ENCODE measurements at regions not wholly inside any gene's neighbourhood (a gene's known extent, or its start where the extent isn't known, plus 50 kb on each side); places are given as distances from the start of the nearest gene placed in this dataset.
"Not testable (repeated sequence)": the region's sequence is repeated elsewhere in the genome, so short reads cannot be mapped to it uniquely, and the experiment has no call there.

DNA sequence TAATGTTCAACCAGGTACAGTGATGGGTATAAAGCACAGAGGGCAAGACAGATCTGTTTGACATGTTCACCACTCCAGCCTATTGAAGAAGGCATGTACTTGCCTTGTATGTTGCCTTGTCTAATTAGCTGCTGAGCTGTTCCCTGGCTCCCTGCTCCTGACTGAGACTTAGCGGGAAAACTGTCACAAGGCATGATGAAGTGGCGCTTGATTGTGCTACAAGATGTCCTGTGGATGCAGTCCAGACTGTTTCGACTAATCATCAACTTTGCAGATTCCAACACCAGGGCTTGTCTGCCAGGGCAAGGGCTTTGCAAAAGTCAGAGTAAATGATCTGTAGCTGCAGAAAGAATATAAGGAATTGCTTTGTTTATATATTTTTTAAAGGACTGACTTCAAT is 136.2 kb upstream of the NRBF2 start:
- no peak for DNase-seq

DNA sequence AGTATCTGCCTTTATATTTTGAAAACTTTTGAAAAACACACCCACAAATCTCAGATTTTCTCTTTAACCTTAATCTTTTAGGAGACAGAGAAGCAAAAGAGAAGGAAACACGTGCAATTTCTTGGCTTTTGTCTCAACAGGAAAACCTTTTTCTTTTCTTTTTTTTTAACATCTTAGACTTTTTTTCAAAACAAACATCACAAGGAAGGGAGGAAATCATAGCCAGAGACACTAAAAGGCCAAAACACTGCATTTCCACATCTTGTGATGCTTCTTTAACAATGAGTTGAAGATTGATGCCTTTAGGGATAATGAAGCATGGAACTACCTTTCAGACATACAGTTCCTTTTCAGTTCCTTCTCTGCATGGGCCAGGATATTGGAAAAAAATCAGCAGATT is 136.6 kb upstream of the NRBF2 start:
- DNase-seq: no peak

DNA sequence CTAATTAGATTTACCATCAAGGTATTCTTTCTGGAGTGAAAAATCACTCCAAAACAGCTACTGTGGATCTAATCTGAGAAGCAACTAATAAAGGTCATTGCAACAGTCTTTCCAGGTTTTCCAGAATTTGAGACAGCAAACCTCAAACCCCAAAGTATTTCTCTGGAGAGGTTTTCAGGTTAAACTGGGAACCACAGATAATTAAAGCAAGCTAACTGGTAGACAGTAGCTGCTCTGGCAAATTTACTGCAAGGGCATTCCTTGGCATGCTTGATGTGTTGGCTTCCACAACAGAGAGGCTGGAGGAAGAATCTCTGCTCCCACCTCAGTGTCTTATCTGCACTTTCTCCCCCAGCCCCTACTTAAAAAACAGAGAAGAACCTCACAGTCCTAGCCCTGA is 140.0 kb upstream of the NRBF2 start:
- DNase-seq: no peak

DNA sequence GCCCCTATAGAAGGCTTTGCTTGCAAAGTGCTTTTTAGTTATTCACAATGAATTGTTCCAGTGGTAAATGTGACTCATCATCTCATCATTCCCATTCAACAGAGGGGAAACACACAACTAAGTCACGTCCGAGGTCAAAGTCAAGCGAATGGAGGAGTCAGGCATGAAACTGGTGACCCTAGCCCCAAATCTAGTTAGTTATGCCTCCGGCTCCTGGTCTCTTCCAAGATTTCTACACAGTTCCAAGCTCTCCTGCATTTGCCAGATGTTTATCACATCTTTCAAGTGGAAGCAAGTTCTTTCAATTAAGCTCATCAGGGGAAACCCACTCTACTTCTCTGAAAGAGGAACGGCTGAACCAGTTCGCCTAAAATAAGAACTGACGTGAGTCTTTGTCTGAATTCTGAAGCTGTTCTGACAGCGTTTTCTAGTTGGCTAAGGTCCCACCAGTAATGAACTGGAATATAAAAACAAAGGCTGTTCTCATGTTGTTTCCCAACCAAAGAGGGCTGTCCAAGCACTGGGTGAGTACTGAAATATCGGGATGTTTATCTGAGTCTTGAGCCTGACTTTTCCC is 140.9 kb upstream of the NRBF2 start:
- no peak for DNase-seq

DNA sequence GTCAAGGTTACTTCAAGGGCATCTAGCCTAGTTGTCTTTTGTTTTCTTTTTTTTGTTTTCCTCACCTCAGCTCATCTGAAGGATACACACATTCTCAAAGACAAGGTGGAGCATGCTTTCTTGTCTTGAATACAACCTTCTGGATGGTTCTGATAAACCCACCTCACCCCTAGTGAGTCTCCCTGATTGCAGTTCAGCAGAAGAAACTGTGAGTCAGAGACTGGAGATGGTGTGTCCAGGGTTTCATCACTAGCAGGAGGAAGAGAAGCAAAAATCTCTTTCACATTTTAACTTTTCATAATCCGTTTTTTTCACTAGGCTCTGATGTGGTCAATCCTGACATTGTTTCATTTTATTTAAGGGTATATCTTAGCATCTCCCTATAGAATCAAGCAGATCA is 143.0 kb upstream of the NRBF2 start:
- no peak for DNase-seq

DNA sequence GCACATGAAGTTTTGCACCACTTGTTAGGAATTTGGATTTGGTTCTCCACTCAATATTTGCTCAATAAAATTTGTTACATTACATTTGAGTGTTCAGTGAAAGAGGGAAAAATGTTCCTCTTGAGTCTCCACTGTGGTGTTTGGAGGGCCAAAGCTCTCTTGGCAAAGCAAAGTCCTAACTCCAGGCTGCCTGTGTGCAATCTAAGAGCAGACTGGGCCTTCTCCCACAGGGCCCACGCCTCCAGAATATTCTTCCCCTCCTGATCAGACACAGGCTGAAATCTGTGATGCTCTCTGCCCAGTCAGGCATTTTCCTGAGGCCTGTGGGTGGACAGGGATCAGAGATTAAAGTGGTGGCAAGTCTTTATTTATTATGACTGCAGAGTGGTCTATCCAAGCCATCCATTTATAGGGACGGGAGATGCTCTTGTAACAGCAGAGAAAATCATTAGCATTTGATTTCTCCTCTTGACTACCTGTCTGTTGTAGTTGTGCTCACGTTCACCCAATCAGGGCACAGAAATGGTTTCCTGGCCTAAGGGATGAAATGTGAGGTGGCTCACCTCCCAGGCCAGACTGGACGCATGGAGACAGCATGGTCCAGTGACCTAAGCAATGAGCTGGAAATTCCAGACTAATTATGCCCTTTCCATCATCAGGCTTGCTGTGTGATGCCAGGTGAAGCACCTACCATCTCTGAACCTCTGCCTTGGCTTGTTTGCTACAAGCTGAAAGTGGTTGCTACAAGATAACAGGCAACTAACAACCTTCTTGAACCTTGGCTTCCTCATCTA is 147.1 kb upstream of the NRBF2 start:
- no peak for DNase-seq

DNA sequence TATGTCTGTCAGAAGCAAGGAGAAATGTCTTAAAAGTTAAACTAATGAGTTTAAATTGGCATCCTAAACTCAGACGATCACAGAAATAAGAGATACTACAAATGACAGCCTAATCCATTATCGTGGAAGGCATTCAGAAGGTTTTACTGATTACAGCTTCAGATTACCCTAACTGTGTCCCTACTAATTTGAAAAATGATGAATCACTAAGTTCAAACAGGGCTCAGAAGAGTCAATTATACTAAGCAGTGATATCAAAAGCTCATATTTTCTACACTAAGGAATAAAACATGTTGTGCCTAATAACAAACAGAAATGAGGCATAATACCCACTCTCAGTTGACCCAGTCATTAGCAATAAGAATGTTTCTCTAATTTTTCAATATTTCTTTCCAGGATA is 152.0 kb upstream of the NRBF2 start:
- no peak for DNase-seq

DNA sequence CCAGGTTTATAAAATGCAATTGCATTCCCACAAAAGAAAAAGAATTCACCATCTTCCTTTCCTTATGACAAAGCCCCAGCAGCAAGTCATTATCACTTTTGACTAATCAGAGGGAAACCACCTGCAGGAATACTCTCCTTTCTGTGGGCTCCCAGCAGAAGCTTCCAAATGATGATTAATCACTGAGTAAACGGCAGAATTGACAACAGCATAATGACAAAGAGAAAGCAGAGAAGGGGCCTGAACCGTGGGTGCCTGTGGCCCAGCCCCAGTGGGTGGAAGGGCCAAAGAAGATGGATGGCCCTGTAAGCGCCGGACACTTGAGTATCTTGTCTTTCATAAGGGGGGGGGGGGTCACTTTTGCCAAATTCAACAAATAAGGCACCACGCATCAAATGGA is 152.4 kb upstream of the NRBF2 start:
- peak in 1 of 2 experiments; percentile 13 for DNase-seq

DNA sequence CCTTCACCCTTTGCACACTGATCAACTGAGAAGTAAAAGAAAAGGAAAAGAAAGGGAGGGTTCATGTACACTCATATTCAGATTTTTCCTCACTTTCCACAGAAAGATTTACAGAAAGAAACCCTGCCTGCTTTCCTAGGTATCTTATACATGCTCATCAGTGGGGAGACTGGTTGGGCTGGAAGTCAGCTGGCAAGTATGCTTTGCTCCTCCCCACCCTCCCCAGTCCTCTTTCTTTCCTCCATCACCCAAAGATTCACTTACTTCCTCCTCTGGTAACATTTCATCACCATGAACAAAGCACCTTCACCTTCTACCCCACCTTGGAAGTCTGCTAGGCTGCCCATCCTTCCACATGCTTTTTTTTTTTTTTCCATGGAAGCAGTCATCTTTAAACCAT is 153.2 kb upstream of the NRBF2 start:
- no peak for DNase-seq

DNA sequence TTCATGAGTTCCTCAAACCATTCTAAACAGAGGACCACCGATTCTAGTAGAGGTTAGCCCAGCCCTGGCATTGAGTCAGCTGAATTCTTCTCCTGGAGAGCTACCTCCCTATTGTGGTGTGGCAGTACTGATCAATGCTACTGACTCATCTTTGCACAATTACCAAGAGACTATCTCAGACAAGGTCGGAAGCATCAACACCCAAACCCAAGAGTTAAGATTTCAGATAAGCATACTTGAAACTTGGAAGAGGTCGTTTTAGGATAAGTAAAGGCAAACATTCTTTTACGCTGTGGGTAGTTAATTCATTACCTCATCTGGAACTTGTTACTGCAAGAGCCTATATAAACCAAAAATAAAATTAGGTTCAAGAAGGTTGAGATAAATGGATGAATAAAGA is 154.6 kb upstream of the NRBF2 start:
- no peak for DNase-seq

DNA sequence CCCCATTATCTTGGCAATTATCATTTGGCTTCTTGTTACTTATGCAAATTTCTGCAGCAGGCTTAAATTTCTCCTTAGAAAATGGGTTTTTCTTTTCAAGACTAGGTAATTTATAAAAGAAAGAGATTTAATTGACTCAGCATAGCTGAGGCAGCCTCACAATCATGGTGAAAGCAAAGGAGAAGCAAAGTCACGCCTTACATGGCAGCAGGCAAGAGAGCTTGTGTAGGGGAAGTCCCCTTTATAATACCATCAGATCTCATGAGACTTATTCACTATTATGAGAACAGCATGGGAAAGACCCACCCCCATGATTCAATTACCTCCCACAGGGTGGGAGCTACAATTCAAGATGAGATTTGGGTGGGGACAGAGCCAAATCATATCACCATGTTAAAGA is 158.3 kb upstream of the NRBF2 start:
- DNase-seq: not testable (repeated sequence)

DNA sequence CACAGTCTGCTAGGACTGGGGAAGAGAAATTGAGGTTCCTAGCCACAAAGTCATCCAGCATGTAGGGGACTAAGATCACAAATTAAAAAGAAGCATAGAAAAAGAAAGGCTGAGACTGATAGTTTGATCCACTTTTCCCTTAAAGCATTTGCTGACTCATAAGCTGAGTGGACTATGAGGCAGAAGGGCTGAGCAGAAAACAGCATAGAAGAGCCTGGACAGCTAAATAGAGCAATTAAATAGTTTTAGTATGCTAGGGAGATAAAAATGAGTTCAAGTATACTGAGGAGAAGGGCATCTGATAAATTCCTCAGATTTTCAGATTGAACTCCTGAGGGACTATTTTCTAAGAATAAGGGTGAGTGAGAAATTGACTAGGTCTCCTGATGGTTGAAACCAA is 155.9 kb upstream of the EGR2 start:
- no peak for DNase-seq

DNA sequence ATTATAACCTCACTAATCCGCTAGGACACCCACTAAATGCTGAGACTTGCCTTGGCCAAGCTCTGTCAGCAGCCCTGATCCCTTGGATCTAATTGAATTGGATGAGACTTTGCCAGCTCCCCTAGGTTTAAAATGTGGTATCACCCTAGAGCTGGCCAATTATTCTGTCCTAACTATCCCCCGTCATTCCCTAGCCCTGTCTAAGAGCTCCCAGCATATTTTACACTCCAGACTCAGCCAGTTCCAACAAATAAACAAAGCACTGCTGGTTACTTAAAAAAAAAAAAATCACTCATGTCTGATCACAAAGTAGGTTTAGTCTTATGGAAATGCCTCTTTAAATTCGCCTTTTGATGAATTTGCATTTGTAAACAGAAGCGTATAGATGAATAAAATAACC is 147.9 kb upstream of the EGR2 start:
- no peak for DNase-seq

DNA sequence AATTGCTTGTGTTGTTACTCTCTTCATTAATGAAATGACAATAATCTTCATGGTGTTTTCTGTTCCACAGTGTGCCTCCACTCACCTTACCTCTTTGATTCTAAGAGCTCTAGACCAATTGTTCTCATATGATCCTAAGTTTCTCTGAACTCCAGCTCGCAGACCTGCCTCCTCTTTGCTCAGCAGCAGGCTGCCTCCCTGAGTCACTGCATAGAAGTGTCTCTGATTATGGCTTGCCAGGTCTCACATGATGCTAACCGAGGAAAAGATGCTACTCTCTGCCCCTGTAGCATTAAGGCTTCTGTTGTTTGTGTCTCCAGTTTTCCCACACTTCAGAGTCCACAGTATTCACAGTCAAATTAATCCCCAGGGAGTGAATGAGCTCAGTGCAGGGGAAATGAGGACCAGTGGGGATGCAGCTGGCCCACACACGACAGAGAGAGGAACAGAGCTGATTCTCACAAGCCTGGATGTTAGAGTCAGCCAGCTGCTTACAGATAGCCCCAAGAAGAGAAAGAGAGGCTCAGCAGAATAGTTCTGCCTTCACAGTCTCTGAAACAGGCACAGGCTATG is 145.9 kb upstream of the EGR2 start:
- no peak for DNase-seq

DNA sequence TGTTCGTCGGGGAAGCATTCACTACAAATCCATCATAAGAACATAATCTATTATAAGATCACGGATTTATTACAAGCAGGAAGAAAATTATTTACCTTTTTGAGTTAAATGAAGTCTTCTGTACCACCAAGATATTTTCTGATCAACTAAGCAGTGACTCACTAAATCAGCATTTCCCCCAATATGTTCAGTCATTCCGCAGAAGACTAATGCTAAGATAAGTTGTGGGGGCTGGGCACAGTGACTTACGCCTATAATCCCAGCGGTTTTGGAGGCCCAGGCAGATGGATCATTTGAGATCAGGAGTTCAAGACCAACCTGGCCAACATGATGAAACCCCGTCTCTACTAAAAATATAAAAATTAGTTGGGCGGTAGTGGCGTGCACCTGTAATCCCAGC is 144.2 kb upstream of the EGR2 start:
- no peak for DNase-seq

DNA sequence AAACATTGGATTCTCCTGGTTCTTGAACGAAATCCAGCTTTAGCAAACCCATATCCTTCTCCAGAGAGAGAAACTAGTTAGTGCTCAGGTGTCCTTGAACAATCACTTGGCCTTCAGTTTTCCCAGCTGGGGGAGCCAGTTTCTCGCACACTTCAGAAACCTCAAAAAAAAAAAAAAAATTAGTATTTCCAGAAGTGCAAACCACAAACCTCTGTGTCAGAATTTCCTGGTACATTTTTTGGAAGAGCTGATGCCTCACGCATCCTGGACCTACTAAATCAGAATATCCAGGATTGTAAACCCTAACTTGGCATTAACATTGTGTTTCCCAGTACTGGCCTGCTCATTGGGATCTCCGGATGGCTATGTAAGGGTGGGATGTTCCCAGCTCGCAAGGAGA is 143.4 kb upstream of the EGR2 start:
- DNase-seq: no peak

DNA sequence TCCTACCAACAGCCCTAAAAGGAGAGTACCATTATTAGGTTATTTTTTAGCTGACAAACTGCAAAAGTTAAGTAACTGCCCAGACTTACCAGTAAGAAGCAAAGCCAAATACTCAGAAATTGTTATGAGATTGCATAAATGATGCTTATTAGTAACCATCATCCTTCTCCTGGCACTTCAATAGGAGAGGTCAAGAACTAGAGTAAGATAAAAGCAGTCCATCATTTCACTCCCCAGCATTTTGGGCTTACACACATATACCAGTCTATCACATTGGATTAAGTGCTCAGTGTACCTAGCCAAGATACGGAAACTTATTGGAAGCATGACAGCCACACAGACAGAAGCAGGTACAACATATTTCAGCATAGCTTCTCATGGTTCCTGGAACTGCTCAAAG is 142.8 kb upstream of the EGR2 start:
- no peak for DNase-seq

DNA sequence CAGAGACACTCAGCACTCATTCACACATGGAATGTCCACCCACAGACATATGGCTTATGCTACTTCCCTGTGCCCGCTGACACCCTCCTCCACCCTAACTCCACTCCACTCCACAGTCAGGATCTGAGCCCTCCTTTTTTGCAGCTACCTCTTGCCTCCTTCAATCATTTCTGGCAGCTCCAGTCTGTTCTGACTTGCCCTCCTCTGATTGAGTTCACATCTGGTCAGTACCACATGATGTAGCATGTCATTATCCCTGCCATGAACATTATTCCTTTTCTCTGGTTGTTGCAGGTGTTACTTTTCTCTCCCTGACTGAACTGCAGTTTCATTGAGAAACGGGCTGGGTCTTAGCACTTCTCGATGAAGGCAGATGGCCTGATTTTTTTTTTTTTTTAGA is 130.1 kb upstream of the EGR2 start:
- no peak for DNase-seq

DNA sequence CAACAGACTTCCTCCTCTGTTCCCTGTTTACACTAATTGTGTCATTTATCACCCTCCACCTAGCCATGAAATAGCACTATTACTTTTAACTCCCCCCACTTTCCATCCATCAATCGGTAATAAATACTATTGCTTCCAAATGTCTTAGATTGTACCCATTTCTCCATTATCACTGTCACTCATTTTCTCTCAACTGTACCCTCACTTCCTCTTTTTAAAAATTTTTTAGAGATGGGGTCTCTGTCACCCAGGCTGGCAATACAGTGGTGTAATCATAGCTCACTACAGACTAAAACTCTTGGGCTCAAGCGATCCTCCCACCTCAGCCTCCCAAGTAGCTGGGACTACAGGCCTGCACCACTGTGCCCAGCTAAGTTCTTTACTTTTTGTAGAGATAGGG is 123.5 kb upstream of the EGR2 start:
- DNase-seq: no peak

DNA sequence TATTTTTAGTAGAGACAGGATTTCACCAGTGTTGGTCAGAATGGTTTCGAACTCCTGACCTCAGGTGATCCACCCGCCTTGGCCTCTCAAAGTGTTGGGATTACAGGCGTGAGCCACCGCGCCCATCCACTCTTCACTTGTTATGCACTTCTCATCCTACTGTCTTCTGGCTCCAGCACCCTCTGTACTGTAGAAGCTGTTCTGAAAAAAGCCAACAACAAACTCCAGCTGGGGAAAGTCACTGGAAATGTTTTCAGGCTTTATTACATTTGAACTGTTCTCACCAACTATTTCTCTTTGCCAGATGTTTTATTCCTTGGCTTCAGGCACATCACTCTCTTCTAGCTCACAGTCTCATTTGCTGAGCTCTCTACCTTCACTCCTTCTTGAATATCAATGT is 122.5 kb upstream of the EGR2 start:
- DNase-seq: no peak

DNA sequence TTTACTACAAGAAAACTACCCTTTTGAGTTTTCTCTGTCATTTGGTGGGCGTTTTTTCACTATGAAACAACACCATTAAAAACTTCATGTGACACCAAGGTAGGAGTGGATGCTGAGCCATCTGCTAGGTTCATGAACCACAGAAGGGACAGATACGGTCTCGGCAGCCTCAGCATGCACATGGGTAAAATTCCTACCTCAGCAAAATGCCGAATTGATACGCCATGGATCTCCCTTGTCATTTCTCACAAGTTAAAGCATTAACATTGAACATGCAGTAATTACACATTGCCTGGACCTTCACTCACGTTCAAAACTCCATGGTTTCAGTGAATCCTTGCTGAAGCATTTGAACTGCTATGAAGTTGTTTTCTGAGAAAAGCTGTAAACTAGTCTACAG is 121.5 kb upstream of the EGR2 start:
- no peak for DNase-seq

DNA sequence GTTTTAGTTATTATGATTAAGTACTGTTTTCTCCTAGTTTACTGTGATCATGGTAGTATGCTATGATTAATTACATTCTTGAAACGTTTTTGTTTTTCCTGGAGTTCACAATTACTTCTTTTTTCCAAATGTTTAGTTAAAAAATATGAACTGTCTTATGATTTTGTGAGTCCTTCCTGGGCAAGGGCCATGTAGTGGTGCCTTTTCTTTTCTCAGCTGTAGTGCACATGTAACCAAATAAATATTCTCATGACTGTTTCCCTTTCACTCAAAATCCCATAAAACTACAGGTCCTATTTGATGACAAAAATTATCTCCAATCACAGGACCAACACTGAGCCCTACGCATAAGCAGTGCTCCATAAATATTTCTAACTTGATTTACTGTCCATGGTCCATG is 118.9 kb upstream of the EGR2 start:
- no peak for DNase-seq

DNA sequence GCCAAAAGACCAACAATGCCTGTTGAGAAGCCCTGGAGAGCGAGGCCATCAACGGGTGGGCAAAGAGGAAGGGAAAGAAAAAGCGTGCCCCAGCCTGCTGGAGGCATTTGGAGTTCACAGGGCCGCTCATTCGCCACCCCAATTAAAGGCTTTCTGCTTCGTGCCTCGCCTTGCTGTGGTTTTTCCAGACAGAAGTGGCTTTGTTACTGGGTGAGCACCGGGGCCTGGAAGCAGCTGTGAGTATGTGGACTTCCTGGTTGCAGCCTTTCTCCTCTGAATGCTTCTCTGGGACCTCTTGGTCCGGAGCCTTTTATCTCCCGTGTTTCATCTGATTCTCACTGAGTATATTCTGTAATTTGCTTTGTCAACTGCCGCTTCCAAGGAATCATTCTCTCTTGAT is 118.1 kb upstream of the EGR2 start:
- DNase-seq: no peak

DNA sequence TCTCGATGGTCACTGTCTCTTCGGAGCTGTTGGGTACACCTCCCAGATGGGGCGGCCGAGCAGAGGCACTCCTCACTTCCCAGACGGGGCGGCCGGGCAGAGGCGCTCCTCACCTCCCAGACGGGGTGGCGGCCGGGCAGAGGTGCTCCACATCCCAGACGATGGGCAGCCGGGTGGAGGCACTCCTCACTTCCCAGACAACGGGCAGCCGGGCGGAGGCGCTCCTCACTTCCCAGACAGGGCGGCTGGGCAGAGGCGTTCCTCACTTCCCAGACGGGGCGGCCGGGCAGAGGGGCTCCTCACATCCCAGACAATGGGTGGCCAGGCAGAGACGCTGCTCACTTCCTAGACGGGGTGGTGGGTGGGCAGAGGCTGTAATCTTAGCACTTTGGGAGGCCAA is 112.6 kb upstream of the EGR2 start:
- DNase-seq: not testable (repeated sequence)

DNA sequence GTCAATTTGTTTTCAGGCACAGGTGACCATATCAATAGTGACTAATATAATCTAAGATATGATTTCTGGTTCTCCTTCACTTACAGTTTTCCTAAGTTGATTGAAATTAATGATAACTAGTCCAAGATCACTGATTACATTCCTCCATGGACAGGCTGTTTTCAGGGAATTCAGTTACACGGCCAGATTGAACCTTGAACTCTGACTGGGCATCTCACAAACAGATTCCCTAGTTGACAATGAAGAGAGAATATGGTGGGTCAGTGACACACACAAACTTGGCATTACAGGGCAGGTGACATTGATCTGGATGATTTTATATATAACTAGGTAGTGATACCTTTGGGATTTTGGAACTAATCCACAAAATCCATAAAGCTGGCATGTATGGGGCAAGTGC is 110.2 kb upstream of the EGR2 start:
- DNase-seq: no peak

Data from stimulated activated CD4-positive, alpha-beta T cell treated with anti-CD3 and anti-CD28 coated beads, Interleukin-4, amount 100 ng/mL, for 4 hours (primary cell).